Activated T-helper 1 cell treated with anti-CD3 and anti-CD28 coated beads, Interleukin-12 subunit alpha, Interleukin-12 subunit beta, Interleukin-2, Interleukin-4 antibody, amounts not matched to agents 30 ng/mL and 10 ng/mL and 1 ng/mL, durations not matched to agents 14 hours and 24 hours and 36 hours (primary cell): ENCODE measurements at regions not wholly inside any gene's neighbourhood (a gene's known extent, or its start where the extent isn't known, plus 50 kb on each side); places are given as distances from the start of the nearest gene placed in this dataset.
"Not testable (repeated sequence)": the region's sequence is repeated elsewhere in the genome, so short reads cannot be mapped to it uniquely, and the experiment has no call there.

Experiments used
- DNase-seq: peaks from one replicate; pipeline ENCODE4 v3.0.0; 2021; ENCODE audit warnings: low spot score
- H3K27ac Mint-ChIP-seq: one replicate; pipeline ENCODE4 v1.8.0; 2021; ENCODE audit warnings: mild to moderate bottlenecking, mixed read lengths
- H3K27me3 Mint-ChIP-seq: one replicate; pipeline ENCODE4 v1.8.0; 2022; ENCODE audit warnings: mild to moderate bottlenecking, moderate library complexity, mixed read lengths; ENCODE audit not compliant: insufficient read depth
- H3K36me3 Mint-ChIP-seq: one replicate; pipeline ENCODE4 v1.8.0; 2021; ENCODE audit warnings: low read depth, mixed read lengths
- H3K4me1 Mint-ChIP-seq: one replicate; pipeline ENCODE4 v1.8.0; 2021; ENCODE audit warnings: low read depth, mixed read lengths
- H3K4me3 Mint-ChIP-seq: one replicate; pipeline ENCODE4 v1.8.0; 2021; ENCODE audit warnings: mild to moderate bottlenecking, moderate library complexity, mixed read lengths
- H3K9me3 Mint-ChIP-seq: one replicate; pipeline ENCODE4 v1.8.0; 2021; ENCODE audit warnings: mixed read lengths
- intact Hi-C: fragments of 100-400 bp; cut with micrococcal nuclease; formaldehyde crosslinking; loops from one replicate; pipeline ENCODE4 v1.15.1; 2024

GRCh38 chr9:81047280-81047679 is 642.1 kb downstream of the TLE1 start:
- Mint-ChIP-seq H3K4me3 (no peak overlapping the region), H3K9me3 (peaks cover 5% of the 10 kb centered on the region), H3K27ac (no peak overlapping the region), H3K4me1 (no peaks in the 10 kb centered on the region), H3K36me3 (no peaks in the 10 kb centered on the region), H3K27me3 (no peaks in the 10 kb centered on the region)
- intact Hi-C loops, result no loop called here
- DNase-seq, result no peak

- H3K36me3 Mint-ChIP-seq, result no peaks in the 10 kb centered on the region
- no peak for DNase-seq
- H3K27ac Mint-ChIP-seq, result no peak overlapping the region
- intact Hi-C loops, result no loop called here
- H3K4me3 Mint-ChIP-seq, result no peak overlapping the region
- H3K9me3 Mint-ChIP-seq, result peaks cover 5% of the 10 kb centered on the region
- no peaks in the 10 kb centered on the region for H3K4me1 Mint-ChIP-seq
- no peaks in the 10 kb centered on the region for H3K27me3 Mint-ChIP-seq
Observed at GRCh38 chr9:81045658-81046057, 643.7 kb downstream of the TLE1 start.

- H3K4me3 Mint-ChIP-seq, result no peak overlapping the region
- no peaks in the 10 kb centered on the region for H3K4me1 Mint-ChIP-seq
- H3K9me3 Mint-ChIP-seq, result no peaks in the 10 kb centered on the region
- intact Hi-C loops, result no loop called here
- no peak overlapping the region for H3K27ac Mint-ChIP-seq
- no peaks in the 10 kb centered on the region for H3K27me3 Mint-ChIP-seq
- DNase-seq, result no peak
- H3K36me3 Mint-ChIP-seq, result no peaks in the 10 kb centered on the region
Observed at GRCh38 chr9:81037889-81038288, 651.5 kb downstream of the TLE1 start.

DNA sequence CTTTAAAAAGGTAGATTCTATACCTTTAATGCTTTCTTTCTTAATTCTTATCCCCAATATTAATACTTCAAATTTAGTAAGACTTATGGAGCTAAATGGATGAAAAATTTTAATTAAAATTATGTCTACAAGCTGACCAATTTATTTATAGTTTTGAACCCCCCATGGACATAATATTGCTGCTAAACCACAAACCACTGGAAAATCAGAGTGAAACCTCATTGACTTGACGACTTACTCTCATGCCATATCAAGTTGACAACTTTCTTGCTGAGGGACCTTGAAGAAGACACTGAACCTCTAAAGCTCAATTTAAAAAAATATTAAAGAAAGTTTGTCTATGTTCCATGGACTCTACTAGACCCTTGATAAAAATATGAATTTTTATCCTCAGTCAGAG is 653.7 kb downstream of the TLE1 start:
- intact Hi-C loops, result no loop called here
- Mint-ChIP-seq H3K9me3 (no peaks in the 10 kb centered on the region), H3K27me3 (no peaks in the 10 kb centered on the region), H3K4me1 (no peaks in the 10 kb centered on the region), H3K36me3 (no peaks in the 10 kb centered on the region), H3K4me3 (no peak overlapping the region), H3K27ac (no peak overlapping the region)
- DNase-seq, result no peak

- H3K36me3 Mint-ChIP-seq, result no peaks in the 10 kb centered on the region
- H3K4me3 Mint-ChIP-seq, result no peak overlapping the region
- no peaks in the 10 kb centered on the region for H3K4me1 Mint-ChIP-seq
- no peak for DNase-seq
- intact Hi-C loops, result no loop called here
- no peak overlapping the region for H3K27ac Mint-ChIP-seq
- H3K9me3 Mint-ChIP-seq, result no peaks in the 10 kb centered on the region
- H3K27me3 Mint-ChIP-seq, result no peaks in the 10 kb centered on the region
Observed at GRCh38 chr9:81035171-81035570, 654.2 kb downstream of the TLE1 start.

- Mint-ChIP-seq H3K36me3 (no peaks in the 10 kb centered on the region), H3K9me3 (no peaks in the 10 kb centered on the region), H3K27me3 (no peaks in the 10 kb centered on the region), H3K4me3 (no peak overlapping the region), H3K27ac (no peak overlapping the region), H3K4me1 (no peaks in the 10 kb centered on the region)
- DNase-seq, result no peak
- intact Hi-C loops, result no loop called here
Observed at GRCh38 chr9:81032831-81033230, 656.5 kb downstream of the TLE1 start.

DNA sequence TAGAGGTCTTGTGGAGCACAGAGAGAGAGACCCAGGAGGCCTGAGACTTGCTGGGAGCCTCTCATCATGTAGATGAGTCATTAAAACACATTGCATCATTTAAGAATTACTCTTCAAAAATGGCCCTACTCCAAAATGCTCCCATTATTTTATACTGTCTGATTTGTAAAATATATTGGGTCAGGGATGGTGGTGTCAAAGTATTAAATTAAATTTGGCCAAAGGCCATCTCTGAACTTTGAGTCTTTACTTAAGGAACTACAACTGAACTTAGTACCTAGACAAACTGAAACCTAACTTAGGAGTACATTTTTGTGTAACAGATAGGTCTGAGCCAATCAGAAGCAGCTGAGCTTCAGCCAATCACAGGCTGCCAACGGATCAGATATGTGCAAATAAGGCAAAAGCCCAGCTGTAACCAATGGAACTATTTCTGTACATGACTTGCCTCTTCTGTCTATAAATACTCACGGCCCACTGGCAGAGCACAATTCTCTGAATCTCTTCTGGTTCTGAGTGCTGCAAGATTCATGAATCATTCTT is 657.2 kb downstream of the TLE1 start:
- H3K4me1 Mint-ChIP-seq, result no peaks in the 10 kb centered on the region
- H3K27me3 Mint-ChIP-seq, result no peaks in the 10 kb centered on the region
- H3K36me3 Mint-ChIP-seq, result no peaks in the 10 kb centered on the region
- intact Hi-C loops, result no loop called here
- no peaks in the 10 kb centered on the region for H3K9me3 Mint-ChIP-seq
- H3K4me3 Mint-ChIP-seq, result no peak overlapping the region
- H3K27ac Mint-ChIP-seq, result no peak overlapping the region
- no peak for DNase-seq

- no peaks in the 10 kb centered on the region for H3K27me3 Mint-ChIP-seq
- intact Hi-C loops, result no loop called here
- no peak overlapping the region for H3K4me3 Mint-ChIP-seq
- no peaks in the 10 kb centered on the region for H3K36me3 Mint-ChIP-seq
- H3K9me3 Mint-ChIP-seq, result no peaks in the 10 kb centered on the region
- no peaks in the 10 kb centered on the region for H3K4me1 Mint-ChIP-seq
- H3K27ac Mint-ChIP-seq, result no peak overlapping the region
- no peak for DNase-seq
Observed at GRCh38 chr9:81031422-81032029, 657.8 kb downstream of the TLE1 start.

- Mint-ChIP-seq H3K27ac (no peak overlapping the region), H3K36me3 (no peaks in the 10 kb centered on the region)
Observed at GRCh38 chr9:81030027-81030426, 659.3 kb downstream of the TLE1 start.

DNA sequence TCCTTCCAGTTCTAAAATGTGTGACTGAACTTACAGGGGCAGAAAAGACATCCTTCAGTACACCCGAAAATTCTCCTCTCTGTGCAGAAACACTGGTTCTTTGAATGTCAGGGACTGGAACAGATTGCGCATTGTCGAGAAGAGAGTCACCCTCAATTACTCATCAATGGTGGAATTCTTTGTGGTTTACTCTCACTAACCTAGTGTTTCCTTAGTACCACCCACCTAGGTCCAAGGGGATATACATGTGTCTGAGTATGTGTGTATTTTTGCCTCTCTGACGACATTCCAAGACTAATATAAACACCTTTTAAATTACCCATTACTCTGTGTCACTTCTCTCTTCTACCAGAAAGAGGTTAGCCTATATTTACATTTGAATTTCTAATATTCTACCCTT is 660.8 kb downstream of the TLE1 start:
- intact Hi-C loops, result no loop called here
- Mint-ChIP-seq H3K4me3 (no peak overlapping the region), H3K36me3 (no peaks in the 10 kb centered on the region), H3K27ac (no peak overlapping the region), H3K9me3 (no peaks in the 10 kb centered on the region), H3K4me1 (no peaks in the 10 kb centered on the region), H3K27me3 (no peaks in the 10 kb centered on the region)
- no peak for DNase-seq

More at GRCh38 chr9:81030027-81030426, 659.3 kb downstream of the TLE1 start:
- Mint-ChIP-seq H3K27me3 (no peaks in the 10 kb centered on the region), H3K9me3 (no peaks in the 10 kb centered on the region), H3K4me3 (no peak overlapping the region), H3K4me1 (no peaks in the 10 kb centered on the region)
- no peak for DNase-seq
- intact Hi-C loops, result no loop called here

- intact Hi-C loops, result no loop called here
- no peak overlapping the region for H3K27ac Mint-ChIP-seq
- H3K4me1 Mint-ChIP-seq, result no peaks in the 10 kb centered on the region
- DNase-seq, result no peak
- H3K4me3 Mint-ChIP-seq, result no peak overlapping the region
- no peaks in the 10 kb centered on the region for H3K9me3 Mint-ChIP-seq
- H3K36me3 Mint-ChIP-seq, result no peaks in the 10 kb centered on the region
- H3K27me3 Mint-ChIP-seq, result peaks cover 2% of the 10 kb centered on the region
Observed at GRCh38 chr9:81022177-81022576, 667.2 kb downstream of the TLE1 start.

DNA sequence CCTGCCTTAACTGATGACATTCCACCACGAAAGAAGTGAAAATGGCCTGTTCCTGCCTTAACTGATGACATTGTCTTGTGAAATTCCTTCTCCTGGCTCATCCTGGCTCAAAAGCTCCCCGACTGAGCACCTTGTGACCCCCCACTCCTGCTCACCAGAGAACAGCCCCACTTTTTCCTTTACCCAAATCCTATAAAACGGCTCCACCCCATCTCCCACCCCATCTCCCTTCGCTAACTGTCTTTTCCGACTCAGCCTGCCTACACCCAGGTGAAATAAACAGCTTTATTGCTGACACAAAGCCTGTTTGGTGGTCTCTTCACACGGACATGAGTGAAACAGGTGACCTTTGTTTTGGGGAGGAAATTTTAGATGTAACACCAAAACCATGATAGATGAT is 674.4 kb downstream of the TLE1 start:
- H3K27me3 Mint-ChIP-seq, DNase-seq, H3K4me1 Mint-ChIP-seq, H3K4me3 Mint-ChIP-seq, H3K27ac Mint-ChIP-seq, H3K36me3 Mint-ChIP-seq, intact Hi-C loops: not testable (repeated sequence)
- peaks cover 11% of the 10 kb centered on the region for H3K9me3 Mint-ChIP-seq

GRCh38 chr9:81013191-81013590 is 676.2 kb downstream of the TLE1 start:
- H3K27me3 Mint-ChIP-seq, H3K4me1 Mint-ChIP-seq, H3K4me3 Mint-ChIP-seq, H3K36me3 Mint-ChIP-seq, DNase-seq, intact Hi-C loops, H3K27ac Mint-ChIP-seq: not testable (repeated sequence)
- peaks cover 11% of the 10 kb centered on the region for H3K9me3 Mint-ChIP-seq

DNA sequence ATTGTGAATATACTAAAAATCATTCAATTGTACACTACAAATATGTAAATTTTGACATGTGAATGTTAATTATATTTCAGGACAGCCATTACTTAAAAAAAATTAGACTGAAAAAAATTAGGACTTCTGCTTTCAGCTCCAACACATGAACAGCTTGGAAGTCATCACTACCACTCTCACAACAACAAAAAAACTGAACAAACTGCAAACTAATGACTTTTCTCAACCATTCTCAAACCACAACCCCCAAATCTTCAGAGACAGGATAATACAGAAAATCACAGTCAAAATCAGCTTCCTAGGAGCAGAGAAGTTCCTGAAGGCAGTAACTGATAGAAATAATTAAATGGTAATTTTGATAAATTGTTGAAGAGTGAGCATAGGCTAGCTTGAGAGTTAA is 686.4 kb downstream of the TLE1 start:
- Mint-ChIP-seq H3K27me3 (no peaks in the 10 kb centered on the region), H3K4me3 (no peak overlapping the region), H3K9me3 (no peaks in the 10 kb centered on the region), H3K36me3 (no peaks in the 10 kb centered on the region), H3K27ac (no peak overlapping the region), H3K4me1 (peaks cover 8% of the 10 kb centered on the region)
- no peak for DNase-seq
- intact Hi-C loops, result no loop called here
